Activated T-helper 17 cell treated with anti-CD3 and anti-CD28 coated beads, Interleukin-2, amount 50 U/mL, for 72 hours (primary cell): ENCODE measurements at regions not wholly inside any gene's neighbourhood (a gene's known extent, or its start where the extent isn't known, plus 50 kb on each side); places are given as distances from the start of the nearest gene placed in this dataset.
"Not testable (repeated sequence)": the region's sequence is repeated elsewhere in the genome, so short reads cannot be mapped to it uniquely, and the experiment has no call there.

Experiments used
- ATAC-seq: fragments of 150-1000 bp; cut with Tn5 transposase; replicated peaks from 2 replicates; pipeline ENCODE4 v1.10.0; 2021; ENCODE audit warnings: mild to moderate bottlenecking, moderate library complexity
- H3K27ac Mint-ChIP-seq: one replicate; pipeline ENCODE4 v1.8.0; 2022; ENCODE audit warnings: mixed read lengths
- H3K27me3 Mint-ChIP-seq: one replicate; pipeline ENCODE4 v1.8.0; 2022; ENCODE audit warnings: mixed read lengths
- H3K36me3 Mint-ChIP-seq: one replicate; pipeline ENCODE4 v1.8.0; 2022; ENCODE audit warnings: low read depth, mild to moderate bottlenecking, mixed read lengths
- H3K4me1 Mint-ChIP-seq: one replicate; pipeline ENCODE4 v1.8.0; 2022; ENCODE audit warnings: mixed read lengths
- H3K4me3 Mint-ChIP-seq: one replicate; pipeline ENCODE4 v1.8.0; 2022; ENCODE audit warnings: mild to moderate bottlenecking, mixed read lengths
- H3K9me3 Mint-ChIP-seq: one replicate; pipeline ENCODE4 v1.8.0; 2022; ENCODE audit warnings: mixed read lengths

GRCh38 chr3:144931590-144931989 is 960.0 kb downstream of the DIPK2A start:
- Mint-ChIP-seq H3K27ac (no peak overlapping the region), H3K36me3 (no peaks in the 10 kb centered on the region), H3K4me3 (no peak overlapping the region), H3K9me3 (peaks cover 17% of the 10 kb centered on the region), H3K4me1 (no peaks in the 10 kb centered on the region), H3K27me3 (no peaks in the 10 kb centered on the region)
- no peak for ATAC-seq

GRCh38 chr3:144942093-144942837 is 970.6 kb downstream of the DIPK2A start:
- H3K4me1 Mint-ChIP-seq: no peaks in the 10 kb centered on the region
- ATAC-seq: no peak
- no peaks in the 10 kb centered on the region for H3K36me3 Mint-ChIP-seq
- no peak overlapping the region for H3K27ac Mint-ChIP-seq
- H3K27me3 Mint-ChIP-seq: no peaks in the 10 kb centered on the region
- no peak overlapping the region for H3K4me3 Mint-ChIP-seq
- H3K9me3 Mint-ChIP-seq: peaks cover 13% of the 10 kb centered on the region

- Mint-ChIP-seq H3K36me3 (no peaks in the 10 kb centered on the region), H3K27ac (no peak overlapping the region), H3K4me3 (no peak overlapping the region), H3K4me1 (no peaks in the 10 kb centered on the region), H3K27me3 (no peaks in the 10 kb centered on the region), H3K9me3 (peaks cover 15% of the 10 kb centered on the region)
- ATAC-seq: no peak
Observed at GRCh38 chr3:144942838-144943197, 971.2 kb downstream of the DIPK2A start.

- Mint-ChIP-seq H3K36me3 (no peaks in the 10 kb centered on the region), H3K4me3 (no peak overlapping the region), H3K9me3 (peaks cover 13% of the 10 kb centered on the region), H3K27me3 (no peaks in the 10 kb centered on the region), H3K4me1 (no peaks in the 10 kb centered on the region), H3K27ac (no peak overlapping the region)
- no peak for ATAC-seq
Observed at GRCh38 chr3:144947895-144948294, 976.3 kb downstream of the DIPK2A start.

GRCh38 chr3:144948711-144949110 is 977.1 kb downstream of the DIPK2A start:
- ATAC-seq: no peak
- H3K9me3 Mint-ChIP-seq: peaks cover 13% of the 10 kb centered on the region

GRCh38 chr3:144953959-144954358 is 982.3 kb downstream of the DIPK2A start:
- no peak overlapping the region for H3K4me3 Mint-ChIP-seq
- H3K36me3 Mint-ChIP-seq: no peaks in the 10 kb centered on the region
- H3K27me3 Mint-ChIP-seq: no peaks in the 10 kb centered on the region
- ATAC-seq: no peak
- H3K9me3 Mint-ChIP-seq: peaks cover 5% of the 10 kb centered on the region
- H3K27ac Mint-ChIP-seq: no peak overlapping the region
- no peaks in the 10 kb centered on the region for H3K4me1 Mint-ChIP-seq

More at GRCh38 chr3:144948711-144949110, 977.1 kb downstream of the DIPK2A start:
- H3K27me3 Mint-ChIP-seq: no peaks in the 10 kb centered on the region
- no peaks in the 10 kb centered on the region for H3K4me1 Mint-ChIP-seq
- no peak overlapping the region for H3K27ac Mint-ChIP-seq
- no peak overlapping the region for H3K4me3 Mint-ChIP-seq
- no peaks in the 10 kb centered on the region for H3K36me3 Mint-ChIP-seq

- ATAC-seq: no peak
- Mint-ChIP-seq H3K27ac (no peak overlapping the region), H3K27me3 (no peaks in the 10 kb centered on the region), H3K36me3 (no peaks in the 10 kb centered on the region), H3K9me3 (peaks cover 8% of the 10 kb centered on the region), H3K4me1 (no peaks in the 10 kb centered on the region), H3K4me3 (no peak overlapping the region)
Observed at GRCh38 chr3:144957398-144958101, 985.9 kb downstream of the DIPK2A start.

GRCh38 chr3:144963810-144964209 is 992.2 kb downstream of the DIPK2A start:
- H3K9me3 Mint-ChIP-seq: peaks cover 3% of the 10 kb centered on the region
- H3K27ac Mint-ChIP-seq: no peak overlapping the region
- ATAC-seq: no peak
- H3K27me3 Mint-ChIP-seq: no peaks in the 10 kb centered on the region
- no peaks in the 10 kb centered on the region for H3K4me1 Mint-ChIP-seq
- no peak overlapping the region for H3K4me3 Mint-ChIP-seq
- no peaks in the 10 kb centered on the region for H3K36me3 Mint-ChIP-seq

GRCh38 chr3:144966560-144966959 is 994.9 kb downstream of the DIPK2A start:
- Mint-ChIP-seq H3K27me3 (no peaks in the 10 kb centered on the region), H3K4me1 (no peaks in the 10 kb centered on the region), H3K27ac (no peak overlapping the region), H3K36me3 (no peaks in the 10 kb centered on the region), H3K4me3 (no peak overlapping the region), H3K9me3 (peaks cover 3% of the 10 kb centered on the region)
- no peak for ATAC-seq

- Mint-ChIP-seq H3K4me1 (no peaks in the 10 kb centered on the region), H3K27ac (no peak overlapping the region), H3K9me3 (peaks cover 3% of the 10 kb centered on the region), H3K4me3 (no peak overlapping the region), H3K27me3 (no peaks in the 10 kb centered on the region), H3K36me3 (no peaks in the 10 kb centered on the region)
- ATAC-seq: no peak
Observed at GRCh38 chr3:144968750-144969350, 997.2 kb downstream of the DIPK2A start.

- not testable (repeated sequence) for H3K4me1 Mint-ChIP-seq, H3K4me3 Mint-ChIP-seq, H3K9me3 Mint-ChIP-seq, ATAC-seq, H3K27ac Mint-ChIP-seq, H3K36me3 Mint-ChIP-seq, H3K27me3 Mint-ChIP-seq
Observed at GRCh38 chr3:144984481-144984880, 1012.9 kb downstream of the DIPK2A start.

- H3K27me3 Mint-ChIP-seq: no peaks in the 10 kb centered on the region
- H3K4me1 Mint-ChIP-seq: no peaks in the 10 kb centered on the region
- ATAC-seq: no peak
- H3K27ac Mint-ChIP-seq: no peak overlapping the region
- H3K9me3 Mint-ChIP-seq: peaks cover 7% of the 10 kb centered on the region
- no peaks in the 10 kb centered on the region for H3K36me3 Mint-ChIP-seq
- H3K4me3 Mint-ChIP-seq: no peak overlapping the region
Observed at GRCh38 chr3:144989807-144990206, 1018.2 kb downstream of the DIPK2A start.

GRCh38 chr3:144995856-144996255 is 1024.2 kb downstream of the DIPK2A start:
- H3K4me1 Mint-ChIP-seq: no peaks in the 10 kb centered on the region
- no peaks in the 10 kb centered on the region for H3K36me3 Mint-ChIP-seq
- ATAC-seq: no peak
- no peaks in the 10 kb centered on the region for H3K27me3 Mint-ChIP-seq
- no peak overlapping the region for H3K27ac Mint-ChIP-seq
- H3K4me3 Mint-ChIP-seq: no peak overlapping the region
- peaks cover 14% of the 10 kb centered on the region for H3K9me3 Mint-ChIP-seq

GRCh38 chr3:145005427-145005826 is 1033.8 kb downstream of the DIPK2A start:
- Mint-ChIP-seq H3K4me1 (no peaks in the 10 kb centered on the region), H3K36me3 (no peaks in the 10 kb centered on the region), H3K9me3 (peaks cover 9% of the 10 kb centered on the region), H3K4me3 (no peak overlapping the region), H3K27ac (no peak overlapping the region), H3K27me3 (no peaks in the 10 kb centered on the region)
- no peak for ATAC-seq

- Mint-ChIP-seq H3K4me3 (no peak overlapping the region), H3K36me3 (no peaks in the 10 kb centered on the region), H3K27me3 (no peaks in the 10 kb centered on the region), H3K27ac (no peak overlapping the region), H3K9me3 (peaks cover 7% of the 10 kb centered on the region), H3K4me1 (no peaks in the 10 kb centered on the region)
- no peak for ATAC-seq
Observed at GRCh38 chr3:145006271-145006670, 1034.6 kb downstream of the DIPK2A start.
